Ascending aorta (tissue), 2 donors: ENCODE measurements at regions not wholly inside any gene's neighbourhood (a gene's known extent, or its start where the extent isn't known, plus 50 kb on each side); places are given as distances from the start of the nearest gene placed in this dataset.

ENCODE experiments used
- DNase-seq, 2 donors: peaks; one replicate each; pipeline ENCODE4 v3.0.0-alpha.2; 2019; ENCODE audit warnings: low spot score in 2 of 2
- H3K27ac ChIP-seq, 2 donors: fragments of 200-600 bp; sonication (generic); one replicate each; pipeline ENCODE4 v1.5.1; 2016 to 2017; ENCODE audit warnings: mild to moderate bottlenecking in 1 of 2
- H3K27me3 ChIP-seq: fragments of 200-600 bp; sonication (generic); one replicate; pipeline ENCODE4 v1.5.1; 2017
- H3K36me3 ChIP-seq, 2 donors: fragments of 200-600 bp; sonication (generic); one replicate each; pipeline ENCODE4 v1.5.1; 2016
- H3K4me1 ChIP-seq, 2 donors: fragments of 200-600 bp; sonication (generic); one replicate each; pipeline ENCODE4 v1.5.1; 2016 to 2017; ENCODE audit warnings: mild to moderate bottlenecking in 1 of 2
- H3K4me3 ChIP-seq, 2 donors: fragments of 200-600 bp; sonication (generic); one replicate each; pipeline ENCODE4 v1.5.1; 2016 to 2017; ENCODE audit warnings: mild to moderate bottlenecking in 1 of 2
- H3K9me3 ChIP-seq, 2 donors: fragments of 200-600 bp; sonication (generic); one replicate each; pipeline ENCODE4 v1.5.1; 2016
- CTCF ChIP-seq, 3 experiments: fragments of 200-600 bp in 2 of 3; fragments of 450-650 bp in 1 of 3; sonication (generic) in 2 of 3; IDR thresholded peaks; one replicate each; pipeline ENCODE4 v1.5.1; 2016 to 2019; ENCODE audit warnings: antibody characterized with exemption in 3 of 3, mild to moderate bottlenecking in 1 of 3, moderate library complexity in 1 of 3
- intact Hi-C: fragments of 100-400 bp; cut with DNase I; formaldehyde crosslinking; loops from one replicate; pipeline ENCODE4 v1.15.1; 2023

- H3K9me3 ChIP-seq: no peaks in the 10 kb centered on the region
- H3K36me3 ChIP-seq: no peaks in the 10 kb centered on the region
- TF ChIP-seq CTCF (IDR thresholded peaks at IDR 0.05): no peak
- no peaks in the 10 kb centered on the region for H3K27me3 ChIP-seq
- no peak overlapping the region for H3K4me3 ChIP-seq
- intact Hi-C loops: no loop called here
- DNase-seq: no peak
- H3K4me1 ChIP-seq: no peaks in the 10 kb centered on the region
- no peak overlapping the region for H3K27ac ChIP-seq
Observed at GRCh38 chr13:84460989-84461388, 578.7 kb upstream of the SLITRK1 start.

DNA sequence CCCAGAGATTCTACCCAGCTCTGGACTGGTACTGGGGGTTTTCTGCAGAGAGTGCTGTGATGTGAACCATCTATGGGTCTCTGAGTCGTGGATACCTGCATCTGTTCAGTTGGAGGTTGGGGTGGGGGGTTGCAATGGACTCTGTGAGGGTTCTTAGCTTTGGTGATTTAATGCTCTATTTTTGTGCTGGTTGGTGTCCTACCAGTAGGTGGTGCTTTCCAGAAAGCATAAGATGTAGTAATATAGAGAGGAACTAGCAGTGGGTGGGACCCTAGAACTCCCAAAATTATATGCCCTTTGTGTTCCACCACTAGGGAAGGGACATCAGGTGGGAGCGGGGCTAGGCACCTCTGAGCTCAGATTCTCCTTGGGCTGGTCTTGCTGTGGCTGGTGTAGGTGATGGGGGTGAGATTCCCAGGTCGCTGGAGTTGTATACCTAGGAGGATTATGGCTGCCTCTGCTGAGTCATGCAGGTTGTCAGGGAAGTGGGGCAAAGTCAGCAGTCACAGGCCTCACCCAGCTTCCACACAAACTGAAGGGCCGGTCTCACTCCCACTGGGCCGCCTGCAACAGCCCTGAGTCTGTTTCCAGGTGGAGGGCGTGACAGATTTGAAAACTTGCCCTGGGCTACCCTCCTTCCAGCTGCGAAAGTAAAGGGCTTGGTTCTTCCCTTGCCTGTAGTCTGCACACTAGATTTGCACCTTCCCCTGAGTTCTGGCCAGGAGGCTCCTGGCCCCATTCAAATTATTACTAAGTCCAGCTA lies 573.0 kb upstream of the SLITRK1 start:
- H3K27ac ChIP-seq: no peak overlapping the region
- intact Hi-C loops: no loop called here
- DNase-seq: no peak
- no peaks in the 10 kb centered on the region for H3K4me1 ChIP-seq
- no peaks in the 10 kb centered on the region for H3K27me3 ChIP-seq
- TF ChIP-seq CTCF (IDR thresholded peaks at IDR 0.05): no peak
- H3K36me3 ChIP-seq: no peaks in the 10 kb centered on the region
- H3K9me3 ChIP-seq: peaks cover 0 to 5% of the 10 kb centered on the region in 2 donors
- H3K4me3 ChIP-seq: no peak overlapping the region

- no peak for TF ChIP-seq CTCF (IDR thresholded peaks at IDR 0.05)
- no peaks in the 10 kb centered on the region for H3K36me3 ChIP-seq
- no peaks in the 10 kb centered on the region for H3K27me3 ChIP-seq
- no peak overlapping the region for H3K4me3 ChIP-seq
- H3K9me3 ChIP-seq: peaks cover 0 to 3% of the 10 kb centered on the region in 2 donors
- DNase-seq: no peak
- intact Hi-C loops: no loop called here
- H3K4me1 ChIP-seq: no peaks in the 10 kb centered on the region
- no peak overlapping the region for H3K27ac ChIP-seq
Observed at GRCh38 chr13:84447640-84447978, 565.3 kb upstream of the SLITRK1 start.

DNA sequence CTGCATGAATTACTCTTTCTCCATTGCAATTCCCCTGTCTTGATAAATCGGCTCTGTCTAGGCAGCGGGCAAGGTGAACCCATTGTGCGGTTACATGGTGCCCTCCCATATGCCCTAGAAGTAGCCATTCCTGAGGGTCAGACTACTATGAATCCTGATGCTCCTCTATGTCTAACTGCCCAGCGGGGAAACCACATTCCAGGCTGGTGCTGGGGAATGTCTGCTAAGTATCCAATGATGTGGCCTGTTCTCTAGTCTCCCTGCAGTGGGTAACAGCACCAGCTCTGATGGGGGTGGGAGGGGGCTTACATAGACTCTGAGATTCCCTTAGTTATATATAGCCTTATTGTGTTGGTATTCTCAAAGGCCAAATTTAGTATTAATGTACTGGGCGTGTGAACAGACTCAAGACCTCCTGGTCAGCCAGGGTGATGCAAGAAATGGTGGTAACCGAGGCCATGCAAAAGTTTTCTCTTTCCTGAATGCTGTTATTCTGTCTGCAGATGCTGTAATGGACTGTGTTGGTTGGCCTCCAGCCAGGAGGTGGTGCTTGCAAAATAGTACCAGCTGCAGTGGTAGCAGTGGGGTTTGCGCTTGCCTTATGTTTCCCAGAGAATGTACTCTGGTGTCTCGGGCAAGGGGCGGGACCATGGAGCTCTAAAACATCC lies 564.8 kb upstream of the SLITRK1 start:
- H3K27ac ChIP-seq: no peak overlapping the region
- no peaks in the 10 kb centered on the region for H3K4me1 ChIP-seq
- DNase-seq: no peak
- no peak overlapping the region for H3K4me3 ChIP-seq
- no peaks in the 10 kb centered on the region for H3K36me3 ChIP-seq
- H3K9me3 ChIP-seq: no peaks in the 10 kb centered on the region
- no peak for TF ChIP-seq CTCF (IDR thresholded peaks at IDR 0.05)
- no peaks in the 10 kb centered on the region for H3K27me3 ChIP-seq
- intact Hi-C loops: no loop called here

DNA sequence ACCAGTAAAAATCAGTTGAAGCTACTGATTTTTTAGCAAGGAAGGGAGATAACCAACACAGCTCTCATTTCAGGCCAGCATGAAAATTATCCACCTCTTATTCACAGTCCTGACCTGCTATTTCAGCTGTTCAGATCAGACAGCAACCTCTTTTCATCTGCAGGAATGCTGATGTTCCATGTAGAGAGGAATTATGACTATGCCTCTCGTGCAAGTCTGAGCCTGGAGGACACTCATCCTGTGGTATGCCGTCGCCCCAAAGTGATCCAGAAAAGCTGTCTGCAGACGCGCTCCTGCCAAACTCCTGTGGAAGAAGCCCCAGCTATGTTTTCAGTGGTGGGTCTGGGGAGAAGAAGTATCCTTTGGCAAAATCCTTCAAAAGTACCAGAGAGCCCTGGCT lies 563.5 kb upstream of the SLITRK1 start:
- intact Hi-C loops: no loop called here
- TF ChIP-seq CTCF (IDR thresholded peaks at IDR 0.05): no peak

More for the DNA sequence above, 563.5 kb upstream of the SLITRK1 start:
- DNase-seq: no peak
- H3K4me3 ChIP-seq: no peak overlapping the region
- H3K9me3 ChIP-seq: no peaks in the 10 kb centered on the region
- H3K27ac ChIP-seq: no peak overlapping the region
- no peaks in the 10 kb centered on the region for H3K4me1 ChIP-seq
- no peaks in the 10 kb centered on the region for H3K27me3 ChIP-seq
- no peaks in the 10 kb centered on the region for H3K36me3 ChIP-seq
